K562 (cell line): ENCODE measurements at regions not wholly inside any gene's neighbourhood (a gene's known extent, or its start where the extent isn't known, plus 50 kb on each side); places are given as distances from the start of the nearest gene placed in this dataset.

Experiments
- ATAC-seq: fragments of 200-7000 bp; cut with Tn5 transposase; 3 replicates; pipeline ENCODE4 v1.9.1; 2020; ENCODE audit warnings: moderate library complexity
- BruUV-seq: library from RNA; stranded (reverse); fragments of 400-500 nt; replicated peaks from 2 replicates; lab custom pipeline; 2021; lab: Mats Ljungman, UMichigan
- CTCF ChIA-PET: fragments of 300-600 bp; formaldehyde crosslinking; extraction: SDS; loops from one replicate; lab custom pipeline; 2021; ENCODE audit warnings: low intra/inter-chr PET ratio; lab: Yijun Ruan, JAX
- POLR2A ChIA-PET: fragments of 300-600, 350-650 bp; sonication (Branson Sonifier 250); formaldehyde crosslinking; extraction: SDS; loops from one replicate; lab custom pipeline; 2021; ENCODE audit warnings: antibody characterized with exemption, inconsistent platforms; lab: Yijun Ruan, JAX
- DNase-seq, 4 experiments: peaks; one replicate each; pipeline versions ENCODE4 v3.0.0 to v3.0.0-alpha.2; 2011 to 2018; ENCODE audit warnings: low spot score in 3 of 4, mixed read lengths in 3 of 4; ENCODE audit errors: extremely low read depth in 1 of 4
- FAIRE-seq: peaks from 2 replicates; lab custom pipeline; 2011; peaks lifted over from hg19 to GRCh38; lab: Jason Lieb, UNC
- H2AFZ ChIP-seq: 2 replicates; pipeline ENCODE4 v1.6.0; 2011; ENCODE audit warnings: low read depth, low read length, control low read depth, inconsistent platforms
- H3K27ac ChIP-seq: fragments of 200-600 bp; 3 replicates; pipeline ENCODE4 v1.8.0; 2011; ENCODE audit warnings: low read depth, mild to moderate bottlenecking, control low read depth, inconsistent platforms, low read length, moderate library complexity, mixed read lengths; ENCODE audit errors: extremely low read depth
- H3K27me3 ChIP-seq, 2 experiments: fragments of 300-600 bp in 1 of 2; 2 replicates in 1 of 2; 3 replicates in 1 of 2; pipeline versions ENCODE4 v1.6.0 to v1.8.0; 2011; ENCODE audit warnings: inconsistent platforms in 2 of 2, low read length in 2 of 2, mild to moderate bottlenecking in 1 of 2, mixed read lengths in 1 of 2, moderate library complexity in 1 of 2; ENCODE audit not compliant: control insufficient read depth in 2 of 2, insufficient read depth in 2 of 2
- H3K36me3 ChIP-seq: fragments of 300-600 bp; 3 replicates; pipeline ENCODE4 v1.8.0; 2011; ENCODE audit warnings: mild to moderate bottlenecking, low read length, inconsistent platforms; ENCODE audit not compliant: control insufficient read depth, insufficient read depth
- H3K4me1 ChIP-seq, 2 experiments: fragments of 200-600 bp in 1 of 2; replicated peaks in 1 of 2; 2 replicates in 1 of 2; 3 replicates in 1 of 2; pipeline versions ENCODE4 v1.5.1 to v1.8.0; 2011; ENCODE audit warnings: inconsistent platforms in 2 of 2, low read length in 2 of 2, mild to moderate bottlenecking in 1 of 2, mixed read lengths in 1 of 2, moderate library complexity in 1 of 2; ENCODE audit not compliant: control insufficient read depth in 2 of 2, insufficient read depth in 2 of 2
- H3K4me2 ChIP-seq: 2 replicates; pipeline ENCODE4 v1.6.1; 2011; ENCODE audit warnings: low read length, control low read depth, inconsistent platforms, mixed read lengths; ENCODE audit not compliant: insufficient read depth
- H3K4me3 ChIP-seq: fragments of 200-600 bp; sonication (generic), shearing (Covaris generic); 2 replicates; pipeline ENCODE4 v1.5.1; 2016; ENCODE audit warnings: control low read depth, inconsistent platforms
- H3K79me2 ChIP-seq: fragments of 200-600 bp; 3 replicates; pipeline ENCODE4 v1.8.0; 2011; ENCODE audit warnings: low read length, inconsistent platforms; ENCODE audit not compliant: control insufficient read depth, insufficient read depth
- H3K9ac ChIP-seq, 2 experiments: 2 replicates each; pipeline versions ENCODE4 v1.6.0 to v1.6.1; 2011; ENCODE audit warnings: low read depth in 2 of 2, low read length in 2 of 2, control low read depth in 1 of 2, inconsistent platforms in 1 of 2, mild to moderate bottlenecking in 1 of 2, mixed read lengths in 1 of 2; ENCODE audit not compliant: insufficient read depth in 1 of 2
- H3K9me1 ChIP-seq: one replicate; pipeline ENCODE4 v1.6.0; 2011; ENCODE audit warnings: inconsistent platforms, mild to moderate bottlenecking, low read length, moderate library complexity; ENCODE audit not compliant: control insufficient read depth, insufficient read depth
- H3K9me3 ChIP-seq: replicated peaks from 2 replicates; pipeline ENCODE4 v1.5.1; 2011; ENCODE audit warnings: low read depth, low read length, inconsistent platforms; ENCODE audit not compliant: control insufficient read depth, insufficient read depth
- H4K20me1 ChIP-seq: replicated peaks from 2 replicates; pipeline ENCODE4 v1.6.1; 2011; ENCODE audit warnings: low read length, inconsistent platforms, mixed read lengths; ENCODE audit not compliant: control insufficient read depth, insufficient read depth
- ATF7 ChIP-seq: fragments of 450-650 bp; IDR thresholded peaks from 2 replicates; pipeline ENCODE4 v1.7.1; 2014; ENCODE audit warnings: mild to moderate bottlenecking, moderate library complexity
- CAMTA2 ChIP-seq: fragments of 250-450 bp; sonication (Bioruptor Pico); conservative IDR thresholded peaks from 2 replicates; pipeline ENCODE4 v1.5.1; 2022
- FOXJ2 ChIP-seq: fragments of 200-800 bp; sonication (Bioruptor generic); IDR thresholded peaks from 2 replicates; pipeline ENCODE4 v1.6.1; 2016; ENCODE audit warnings: missing genetic modification characterization, missing compliant biosample characterization
- GABPB2 ChIP-seq: fragments of 250-450 bp; sonication (Bioruptor Pico); conservative IDR thresholded peaks from 2 replicates; pipeline ENCODE4 v1.5.1; 2021; ENCODE audit warnings: mild to moderate bottlenecking
- IRF2 ChIP-seq: sonication (generic); formaldehyde crosslinking; IDR thresholded peaks from 2 replicates; pipeline ENCODE4 v1.8.1; 2022; ENCODE audit warnings: mild to moderate bottlenecking, missing genetic modification reagents
- RBM34 ChIP-seq: fragments of 200-400 bp; formaldehyde crosslinking; IDR thresholded peaks from 2 replicates; pipeline ENCODE4 v1.6.1; 2018; ENCODE audit warnings: low read length, borderline replicate concordance; ENCODE audit not compliant: insufficient read depth
- SRSF1 ChIP-seq: fragments of 200-400 bp; formaldehyde crosslinking; IDR thresholded peaks from 2 replicates; pipeline ENCODE4 v1.6.1; 2017; ENCODE audit warnings: mild to moderate bottlenecking, low read depth, low read length, moderate library complexity
- ZFP36 ChIP-seq: fragments of 150-350 bp; IDR thresholded peaks from 2 replicates; pipeline ENCODE4 v1.6.1; 2018; ENCODE audit warnings: low read length, low read depth; ENCODE audit not compliant: partially characterized antibody
- ZNF444 ChIP-seq: fragments of 250-450 bp; sonication (Bioruptor Pico); IDR thresholded peaks from 2 replicates; pipeline ENCODE4 v1.4.0; 2020; ENCODE audit warnings: mild to moderate bottlenecking, moderate library complexity
- WGBS: fragments of 100-300 bp; shearing (Covaris generic); methylation state at CpG from one replicate; pipeline ENCODE4 v1.1.6; 2016; ENCODE audit warnings: low coverage, mixed read lengths; ENCODE audit not compliant: insufficient coverage; ENCODE audit errors: missing lambda C conversion rate; 5-methylcytosine and 5-hydroxymethylcytosine counted together
- in situ Hi-C: fragments of 300-500 bp; cut with MboI; formaldehyde crosslinking; loops from 4 replicates; pipeline ENCODE4 v1.15.0; 2018; ENCODE audit warnings: inconsistent platforms, mixed read lengths
- intact Hi-C: fragments of 100-400 bp; cut with micrococcal nuclease; formaldehyde crosslinking; loops from 2 replicates; pipeline ENCODE4 v1.14.2; 2022

GRCh38 chr10:65319493-65319892 is 1606.3 kb upstream of the LRRTM3 start:
- WGBS: 0% methylated on average over 5 of the region's 5 CpGs
- Histone ChIP-seq H3K4me1 (no peaks in the 10 kb centered on the region), H3K27ac (no peak overlapping the region), H3K9ac (no peak overlapping the region), H3K9me3 (no peaks in the 10 kb centered on the region), H3K4me2 (no peak overlapping the region), H4K20me1 (no peaks in the 10 kb centered on the region), H3K36me3 (no peaks in the 10 kb centered on the region), H3K9me1 (no peaks in the 10 kb centered on the region), H3K27me3 (no peaks in the 10 kb centered on the region), H3K79me2 (no peaks in the 10 kb centered on the region), H3K4me3 (no peak overlapping the region), H2AFZ (no peak overlapping the region)
- ATAC-seq: no peak
- in situ Hi-C loops (no loop called here), intact Hi-C loops (no loop called here)
- POLR2A ChIA-PET: no interaction called here
- DNase-seq: no peak
- CTCF ChIA-PET: no interaction called here
- no TSS peak for BruUV-seq
- TF ChIP-seq SRSF1 (no peak), CAMTA2 (CRISPR knock-in tag) (no peak), RBM34 (no peak), ZNF444 (CRISPR knock-in tag) (no peak), ZFP36 (no peak), ATF7 (no peak), FOXJ2 (tag) (no peak), GABPB2 (CRISPR knock-in tag) (no peak), IRF2 (no peak)
- no peak for FAIRE-seq
